ENCODE measurements at regions not wholly inside any gene's neighbourhood (a gene's known extent, or its start where the extent isn't known, plus 50 kb on each side); places are given as distances from the start of the nearest gene placed in this dataset.

DNA sequence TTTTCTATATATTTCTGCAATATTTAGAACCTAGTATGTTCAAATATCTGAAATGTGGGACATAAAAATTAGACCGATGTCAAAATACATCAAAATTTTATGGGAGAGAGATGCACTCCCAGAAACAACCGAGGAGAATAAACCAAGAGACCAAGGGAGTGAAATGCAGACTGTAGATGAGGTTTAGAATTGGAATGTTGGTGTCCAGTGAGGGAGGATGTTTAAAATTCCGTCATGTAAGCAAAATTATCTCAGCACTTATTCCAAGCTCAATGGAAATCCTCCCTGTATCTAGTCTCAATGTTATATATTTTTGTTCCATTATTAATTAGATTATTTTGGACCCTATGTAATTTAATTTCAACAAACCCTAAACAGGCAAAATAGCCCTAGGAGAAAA, 61.9 kb upstream of the MAGI2 start:
- Histone ChIP-seq H4K20me1 (ENCODE audit: control insufficient read depth, insufficient read depth) (no peaks in the 10 kb centered on the region), H3K27ac (ENCODE audit: control insufficient read depth, insufficient read depth) (no peak overlapping the region), H3K4me1 (ENCODE audit: control insufficient read depth, insufficient read depth, low read length) (no peaks in the 10 kb centered on the region), H3K36me3 (ENCODE audit: control insufficient read depth in 2 of 2, insufficient read depth in 2 of 2, low read length in 1 of 2) (no peaks in the 10 kb centered on the region), H3K4me3 (no peak overlapping the region), H3K27me3 (replicated peaks in 1 of 2; ENCODE audit: control insufficient read depth in 2 of 2, insufficient read depth in 2 of 2, low read length in 1 of 2) (no peaks in the 10 kb centered on the region), H3K9ac (ENCODE audit: control insufficient read depth, insufficient read depth, low read length) (no peak overlapping the region), H3K9me3 (replicated peaks; ENCODE audit: control insufficient read depth, insufficient read depth, low read length) (no peaks in the 10 kb centered on the region), H2AFZ (ENCODE audit: control insufficient read depth, low read depth, low read length) (no peak overlapping the region), H3K4me2 (ENCODE audit: control insufficient read depth, insufficient read depth) (no peak overlapping the region), H3K79me2 (ENCODE audit: control insufficient read depth, insufficient read depth, low read length) (no peaks in the 10 kb centered on the region)
- 12% methylated on average over 3 of the region's 3 CpGs for WGBS (ENCODE audit: insufficient coverage, insufficient replicate concordance, low lambda C conversion rate, missing lambda C conversion rate)
- BruUV-seq (replicated peaks) = no TSS peak
- FAIRE-seq (no peak), DNase-seq (ENCODE audit: low read depth, low spot score) (no peak), ATAC-seq (no peak)
- intact Hi-C loops (cut with micrococcal nuclease; ENCODE audit: unreplicated experiment) (no loop called here), in situ Hi-C loops (cut with MboI) (no loop called here)
- ChIA-PET SMC1A (ENCODE audit: uncharacterized antibody, unreplicated experiment) (no interaction called here), POLR2A (no interaction called here), RAD21 (ENCODE audit: unreplicated experiment) (no interaction called here), CTCF (no interaction called here)
- TF ChIP-seq CHD4 (IDR thresholded peaks at IDR 0.05) (no peak), BACH1 (IDR thresholded peaks at IDR 0.05; ENCODE audit: borderline replicate concordance) (no peak), E4F1 (IDR thresholded peaks at IDR 0.05; ENCODE audit: borderline replicate concordance, partially characterized antibody) (no peak)

DNA sequence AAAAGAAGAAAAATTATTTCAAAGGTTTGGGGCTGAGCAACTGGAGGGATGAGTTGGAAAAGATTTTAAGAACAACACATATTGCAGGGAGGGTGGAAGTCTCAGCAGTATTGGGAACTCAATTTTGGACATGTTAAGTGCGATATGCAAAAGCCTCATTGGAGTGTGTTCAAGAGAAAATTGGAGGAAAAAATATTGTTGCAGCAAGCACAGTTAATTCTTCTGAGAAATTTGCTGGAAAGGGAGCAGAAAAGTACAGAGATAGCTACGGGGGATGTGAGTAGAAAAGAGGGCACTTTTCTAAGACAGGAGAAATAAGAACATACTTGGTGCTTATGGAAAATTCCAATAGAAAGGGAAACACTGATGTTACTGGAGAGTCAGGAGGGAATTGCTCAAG, 59.8 kb upstream of the MAGI2 start:
- Histone ChIP-seq H3K4me3 (no peak overlapping the region), H3K9me3 (replicated peaks; ENCODE audit: control insufficient read depth, insufficient read depth, low read length) (no peaks in the 10 kb centered on the region), H3K27me3 (replicated peaks in 1 of 2; ENCODE audit: control insufficient read depth in 2 of 2, insufficient read depth in 2 of 2, low read length in 1 of 2) (no peaks in the 10 kb centered on the region), H3K4me2 (ENCODE audit: control insufficient read depth, insufficient read depth) (no peak overlapping the region), H2AFZ (ENCODE audit: control insufficient read depth, low read depth, low read length) (no peak overlapping the region), H3K27ac (ENCODE audit: control insufficient read depth, insufficient read depth) (no peak overlapping the region), H4K20me1 (ENCODE audit: control insufficient read depth, insufficient read depth) (no peaks in the 10 kb centered on the region), H3K79me2 (ENCODE audit: control insufficient read depth, insufficient read depth, low read length) (no peaks in the 10 kb centered on the region), H3K9ac (ENCODE audit: control insufficient read depth, insufficient read depth, low read length) (no peak overlapping the region), H3K4me1 (ENCODE audit: control insufficient read depth, insufficient read depth, low read length) (no peaks in the 10 kb centered on the region), H3K36me3 (ENCODE audit: control insufficient read depth in 2 of 2, insufficient read depth in 2 of 2, low read length in 1 of 2) (no peaks in the 10 kb centered on the region)
- CTCF ChIA-PET = no interaction called here
- no peak for ATAC-seq
- intact Hi-C loops (cut with micrococcal nuclease; ENCODE audit: unreplicated experiment) = no loop called here
- BruUV-seq (replicated peaks) = no TSS peak
- POLR2A ChIA-PET = no interaction called here
- SMC1A ChIA-PET (ENCODE audit: uncharacterized antibody, unreplicated experiment) = no interaction called here
- RAD21 ChIA-PET (ENCODE audit: unreplicated experiment) = no interaction called here
- WGBS (ENCODE audit: insufficient coverage, insufficient replicate concordance, low lambda C conversion rate, missing lambda C conversion rate) = 25% methylated on average over 2 of the region's 2 CpGs
- in situ Hi-C loops (cut with MboI) = no loop called here
- DNase-seq (ENCODE audit: low read depth, low spot score) = no peak
- no peak for FAIRE-seq
- TF ChIP-seq RUNX3 (IDR thresholded peaks at IDR 0.05; ENCODE audit: low read length) (no peak), NRF1 (conservative IDR thresholded peaks at IDR 0.05; ENCODE audit: low read depth, low read length) (no peak), POLR2AphosphoS2 (IDR thresholded peaks at IDR 0.05; ENCODE audit: low read depth, low read length) (no peak), HDGF (IDR thresholded peaks at IDR 0.05) (no peak), E4F1 (IDR thresholded peaks at IDR 0.05; ENCODE audit: borderline replicate concordance, partially characterized antibody) (no peak), IRF4 (IDR thresholded peaks at IDR 0.05; ENCODE audit: low read depth, low read length) (no peak), MTA2 (IDR thresholded peaks at IDR 0.05; ENCODE audit: low read depth) (no peak), CHD2 (IDR thresholded peaks at IDR 0.05; ENCODE audit: borderline replicate concordance, low read depth, low read length) (no peak), SREBF1 (IDR thresholded peaks at IDR 0.05; ENCODE audit: low read length) (no peak), NFIC (IDR thresholded peaks at IDR 0.05; ENCODE audit: low read depth, low read length) (no peak), ELK1 (IDR thresholded peaks at IDR 0.05; ENCODE audit: low read depth, low read length) (no peak)
